AML-193 (cell line): ENCODE measurements at regions not wholly inside any gene's neighbourhood (a gene's known extent, or its start where the extent isn't known, plus 50 kb on each side); places are given as distances from the start of the nearest gene placed in this dataset.
"Not testable (repeated sequence)": the region's sequence is repeated elsewhere in the genome, so short reads cannot be mapped to it uniquely, and the experiment has no call there.

Experiments
- DNase-seq, 2 experiments: peaks; one replicate each; lab custom pipeline; 2025; lab: John Stamatoyannopoulos, UW

DNA sequence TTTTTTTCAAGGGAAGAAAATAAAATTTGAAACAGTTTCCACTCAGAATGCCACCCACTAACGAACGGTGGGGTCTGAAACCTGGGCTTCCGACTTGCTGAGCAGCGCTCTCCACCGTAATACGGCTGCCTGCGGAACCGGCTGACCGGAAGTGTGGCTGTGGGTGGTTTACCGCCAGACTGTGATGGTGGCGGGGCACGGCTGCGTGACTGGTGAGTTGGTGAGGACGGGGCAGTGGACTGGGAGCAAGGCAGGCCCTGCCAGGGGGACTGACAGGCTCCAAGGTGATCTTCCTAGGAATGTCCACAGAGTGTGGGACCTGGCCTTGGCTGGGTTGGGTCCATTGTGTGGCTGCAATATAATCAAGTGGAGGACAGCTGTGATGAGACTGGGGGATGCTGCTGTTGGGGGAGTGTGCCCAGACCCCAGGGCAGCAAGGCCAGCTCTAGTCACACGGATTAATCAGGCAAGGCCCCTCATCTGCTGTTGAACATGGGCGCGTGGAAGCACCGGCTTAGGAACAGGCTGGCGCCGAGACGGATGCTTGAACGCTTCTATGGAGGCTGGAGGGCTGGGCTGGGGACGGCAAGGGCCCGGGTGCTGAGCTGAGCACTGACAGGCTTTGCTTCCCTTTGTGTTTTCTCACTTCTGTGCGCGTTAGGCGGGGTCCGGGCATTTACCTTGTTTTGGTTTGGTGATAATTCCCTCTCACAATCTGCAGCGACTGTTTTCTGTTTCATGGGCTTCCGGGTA lies 357.7 kb upstream of the SPRED2 start:
- no peak for DNase-seq

DNA sequence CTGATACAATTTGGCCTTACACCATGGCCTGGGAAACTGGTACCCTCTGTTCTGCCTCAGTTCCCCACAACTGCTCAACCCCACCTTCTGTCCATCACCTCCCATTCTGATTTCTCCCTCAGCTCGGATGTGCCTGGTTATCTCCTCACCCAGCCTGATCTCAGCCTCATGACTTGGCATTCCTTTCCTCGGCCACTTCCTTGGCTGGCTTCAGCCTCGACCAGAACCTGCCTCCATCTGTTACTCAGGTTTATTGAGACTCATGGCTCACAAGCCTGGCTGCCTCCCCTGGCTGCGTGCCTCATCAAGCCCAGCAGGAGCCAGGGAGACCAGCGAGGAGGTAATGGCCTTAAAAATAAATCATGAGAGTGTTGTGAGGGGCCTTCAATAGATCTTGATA lies 356.2 kb upstream of the SPRED2 start:
- DNase-seq: no peak

DNA sequence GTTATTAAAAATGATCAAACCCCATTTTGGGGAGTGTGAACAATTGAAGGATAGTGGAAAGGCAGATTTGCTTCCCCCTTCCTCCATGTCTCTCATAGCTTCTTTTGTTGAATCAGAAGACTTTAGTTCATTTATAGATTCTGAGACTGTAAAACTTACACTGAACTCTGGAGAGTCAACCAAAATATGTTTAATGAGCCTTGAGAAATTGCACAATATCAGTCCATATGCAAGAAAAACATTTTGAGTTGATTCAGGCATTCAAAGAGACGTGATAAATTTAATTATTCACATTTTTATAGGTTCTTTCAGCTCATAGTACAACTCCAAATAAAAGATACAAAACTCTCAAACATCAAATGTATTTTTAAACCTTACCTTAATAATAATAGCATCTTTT lies 354.4 kb upstream of the SPRED2 start:
- DNase-seq: no peak

DNA sequence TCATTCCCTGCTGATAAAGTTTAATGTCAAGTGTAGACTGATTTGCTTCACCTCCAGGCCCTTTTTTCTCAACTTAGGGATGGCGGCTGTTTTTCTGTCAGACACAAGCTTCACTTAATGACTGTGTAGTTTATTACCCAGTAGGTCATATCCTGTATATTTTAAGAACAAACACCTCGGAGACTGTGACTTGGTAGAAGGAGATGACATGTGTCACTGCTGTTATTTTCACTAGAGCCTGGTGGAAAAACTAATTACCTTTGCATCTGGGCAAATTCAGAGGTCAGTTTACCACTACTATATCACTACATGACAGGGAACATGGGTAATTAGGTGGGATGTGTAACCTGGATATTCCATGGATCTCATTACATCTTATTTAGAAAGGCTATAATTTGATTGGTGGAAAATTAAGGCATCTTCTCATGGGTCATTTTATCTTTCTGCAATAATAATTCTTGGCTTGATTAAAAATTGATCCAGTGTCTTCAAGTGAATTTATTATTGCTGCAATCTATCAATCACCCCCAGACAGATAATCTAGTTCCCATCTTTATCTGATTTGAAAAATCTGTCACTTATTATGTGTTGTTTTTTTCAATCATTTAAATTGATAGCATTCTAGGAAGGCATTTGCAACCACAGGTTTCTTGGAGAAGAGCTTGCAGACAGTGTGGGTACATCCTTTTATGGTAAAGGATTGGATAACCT lies 353.8 kb upstream of the SPRED2 start:
- no peak for DNase-seq

DNA sequence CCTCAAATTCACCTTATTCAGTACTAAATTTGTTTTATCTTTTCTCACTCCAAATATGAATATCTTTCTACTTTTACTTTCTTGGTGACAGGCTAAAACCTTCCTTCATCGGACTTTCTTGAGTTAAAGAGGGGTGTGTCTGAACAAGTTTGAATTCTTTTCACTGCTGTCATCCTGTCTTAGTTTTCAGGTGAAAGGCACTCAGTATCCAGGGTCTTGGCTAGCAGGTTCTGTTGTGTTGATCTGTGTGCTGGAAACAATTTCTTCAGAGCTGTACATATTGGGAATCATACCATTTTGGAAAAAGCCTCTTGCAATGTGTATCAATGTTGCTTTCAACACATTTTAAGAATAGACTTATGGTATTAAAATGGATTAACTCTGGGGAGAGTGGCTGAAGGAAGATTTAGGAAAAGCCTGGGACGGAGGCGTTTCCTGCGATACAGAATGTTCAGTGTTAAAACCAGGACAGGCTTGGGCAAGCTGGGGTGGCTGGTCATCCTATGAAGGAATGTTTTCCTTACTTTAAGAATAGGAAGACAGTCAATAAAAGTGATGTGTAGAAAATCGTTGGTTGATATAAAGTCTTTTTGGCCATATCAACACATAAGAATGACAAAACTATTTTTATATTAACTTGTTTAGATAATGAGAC lies 350.7 kb upstream of the SPRED2 start:
- DNase-seq: no peak

DNA sequence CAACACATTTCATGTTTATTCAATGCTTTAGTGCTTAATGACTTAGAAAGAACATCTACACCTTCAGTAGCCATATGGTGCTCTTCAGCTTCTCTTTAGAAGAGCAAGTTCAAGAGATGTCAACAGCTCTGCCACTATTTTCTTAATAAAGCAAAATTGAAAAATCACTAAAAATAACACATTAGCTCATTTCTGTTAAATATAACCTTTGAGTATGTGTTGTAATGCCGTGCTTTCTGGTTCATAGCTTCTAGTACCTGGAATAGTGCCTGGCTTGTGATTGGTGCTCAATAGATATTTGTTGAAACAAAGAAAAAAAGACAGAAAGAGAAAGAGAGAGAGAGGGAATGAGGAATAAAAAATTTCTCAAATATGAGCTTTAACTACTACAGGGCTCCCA lies 349.8 kb upstream of the SPRED2 start:
- DNase-seq: no peak

DNA sequence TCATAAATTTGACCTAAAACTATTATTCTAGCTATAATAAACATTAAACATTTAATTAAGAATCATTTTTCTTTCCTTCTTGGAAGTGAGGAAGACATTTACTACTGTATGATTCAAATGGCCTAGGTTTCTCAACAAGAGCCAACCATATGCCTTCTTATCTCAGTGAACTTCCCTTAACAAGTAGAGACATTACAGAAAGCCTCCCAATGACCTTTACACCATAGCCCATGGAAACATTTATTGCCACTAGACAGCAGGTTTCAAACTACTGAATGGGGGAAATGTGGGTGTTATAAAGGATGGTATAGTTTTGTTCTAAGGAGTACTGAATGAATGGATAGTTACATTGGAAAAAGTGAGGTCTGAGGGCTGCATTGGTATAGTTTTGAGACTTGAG lies 349.4 kb upstream of the SPRED2 start:
- DNase-seq: no peak

DNA sequence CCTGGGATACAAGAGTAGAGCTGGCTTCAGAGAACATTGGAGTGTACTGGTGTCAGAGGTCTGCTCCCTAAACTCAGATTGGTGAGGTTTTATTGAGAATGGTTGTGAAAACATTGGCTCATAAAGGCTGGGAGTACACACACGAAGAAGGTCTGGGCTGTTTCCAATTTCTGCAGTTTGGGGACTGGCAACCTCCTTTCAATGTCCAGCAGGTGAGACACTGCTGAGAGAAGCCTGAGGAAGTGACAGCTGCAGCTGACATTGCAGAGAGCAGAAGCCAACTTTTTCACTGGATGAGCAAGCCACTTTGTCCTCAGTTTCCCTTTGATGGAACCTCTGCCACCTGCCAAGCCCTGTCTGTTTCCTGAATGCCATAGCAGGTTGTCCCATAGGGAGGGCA lies 346.6 kb upstream of the SPRED2 start:
- no peak for DNase-seq

DNA sequence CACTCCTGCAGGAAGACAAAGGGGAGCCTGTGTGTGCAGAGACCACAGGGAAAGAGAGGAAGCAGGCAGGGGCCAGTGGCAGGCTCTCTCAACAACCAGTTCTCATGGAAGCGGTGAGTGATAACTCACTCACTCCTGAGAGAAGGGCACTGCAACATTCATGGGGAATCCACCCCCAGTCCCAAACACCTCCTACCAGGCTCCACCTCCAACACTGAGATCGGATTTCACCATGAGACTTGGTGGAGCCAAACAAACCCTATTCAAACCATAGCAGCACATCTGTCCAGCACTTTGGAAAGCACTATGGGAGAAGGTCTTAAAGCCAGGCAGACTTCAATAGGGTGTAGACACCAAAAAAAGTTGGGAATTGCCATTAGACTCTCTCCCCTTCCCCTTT lies 345.7 kb upstream of the SPRED2 start:
- no peak for DNase-seq

DNA sequence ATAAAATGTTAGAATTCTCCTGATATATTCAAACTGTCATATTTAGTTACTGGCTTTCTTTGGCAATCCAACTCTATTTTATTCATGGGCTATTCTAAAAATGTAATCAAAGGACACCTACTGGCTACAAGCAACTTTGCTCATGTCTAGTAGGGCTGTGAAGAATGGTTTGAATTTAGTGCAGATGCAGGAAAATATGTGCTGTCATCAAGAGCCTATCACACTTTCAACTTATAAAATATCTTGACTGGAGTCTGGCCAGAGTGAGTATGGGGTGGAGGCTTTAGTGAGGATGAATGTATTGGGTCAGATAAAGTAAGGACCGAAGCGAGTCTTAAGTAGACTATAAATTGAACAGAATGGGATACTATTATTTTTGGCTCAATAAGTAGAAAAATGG lies 343.4 kb upstream of the SPRED2 start:
- no peak for DNase-seq

DNA sequence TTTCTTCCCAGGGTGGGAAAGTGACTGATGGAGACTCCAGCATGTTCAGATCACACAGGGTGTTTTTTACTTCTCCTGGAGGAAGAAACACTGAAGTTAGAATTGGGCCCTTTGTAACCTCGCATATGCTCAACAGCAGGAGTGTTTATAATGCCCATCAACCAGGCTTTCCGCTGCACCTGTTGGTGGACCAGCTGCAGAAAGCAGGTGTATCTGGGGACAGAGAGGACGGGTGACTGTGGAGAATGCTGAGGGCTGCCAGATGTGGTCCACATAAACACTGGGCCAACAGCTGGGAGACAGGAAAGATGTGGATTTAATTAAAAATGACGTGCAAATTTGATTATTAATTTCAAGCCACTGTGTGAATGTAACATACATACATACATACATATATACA lies 335.5 kb upstream of the SPRED2 start:
- no peak for DNase-seq

DNA sequence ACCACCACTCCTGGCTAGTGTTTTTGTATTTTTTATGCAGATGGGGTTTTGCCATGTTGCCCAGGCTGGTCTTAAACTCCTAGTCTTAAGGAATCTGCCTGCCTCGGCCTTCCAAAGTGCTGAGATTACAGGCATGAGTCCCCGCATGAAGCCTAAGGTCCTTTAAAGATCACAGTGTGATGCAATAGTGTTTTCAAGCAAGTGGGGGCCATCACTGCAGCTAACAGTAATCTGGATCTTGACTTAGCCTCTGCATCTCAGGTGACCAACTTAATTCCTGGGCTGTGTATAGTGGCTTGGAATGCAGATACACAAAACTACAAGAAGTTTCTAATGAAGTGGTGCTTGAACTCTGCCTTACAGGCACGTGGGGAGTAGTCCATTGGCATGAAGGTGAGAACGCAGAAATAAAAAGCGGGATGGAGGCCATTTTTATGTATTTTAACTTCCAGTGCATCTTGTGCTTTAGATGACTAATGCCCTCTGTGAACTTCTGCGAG lies 334.4 kb upstream of the SPRED2 start:
- no peak for DNase-seq

DNA sequence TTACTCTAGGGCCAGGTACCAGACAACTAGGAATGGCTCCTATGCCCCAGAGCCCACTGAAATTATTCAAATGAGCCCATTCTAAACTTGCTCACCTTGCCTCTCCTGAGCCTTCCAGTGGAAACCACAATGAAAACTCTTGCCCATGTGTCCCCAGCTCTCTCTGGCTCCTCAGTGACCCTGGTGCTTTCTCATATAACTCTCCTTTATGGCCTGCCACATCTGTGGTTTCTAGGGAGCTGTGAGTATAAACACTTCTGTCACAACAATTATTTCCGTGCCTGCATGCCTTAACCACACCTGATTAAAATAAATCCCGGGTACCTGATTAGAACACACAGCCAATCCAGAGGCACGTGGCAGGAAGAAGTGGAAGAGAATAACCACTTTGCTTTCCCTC lies 333.0 kb upstream of the SPRED2 start:
- no peak for DNase-seq

DNA sequence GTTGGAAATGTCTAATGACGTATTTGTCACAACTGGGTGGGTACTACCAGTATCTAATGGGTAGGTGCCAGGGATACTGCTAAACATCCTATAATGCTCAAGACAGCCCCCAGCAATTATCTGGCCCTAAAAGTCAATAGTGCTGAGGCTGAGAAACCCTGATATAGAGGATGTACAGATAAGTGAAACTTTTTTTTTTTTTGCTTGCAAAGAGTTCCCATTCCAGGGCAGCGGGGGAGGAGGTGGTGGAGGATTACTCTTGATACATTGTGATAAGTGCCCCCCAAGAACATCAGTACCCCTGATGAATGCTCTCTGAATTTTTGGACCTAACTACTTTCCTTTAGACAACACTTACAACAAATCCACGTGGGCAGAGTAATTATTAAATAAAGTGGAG lies 329.7 kb upstream of the SPRED2 start:
- DNase-seq: no peak

DNA sequence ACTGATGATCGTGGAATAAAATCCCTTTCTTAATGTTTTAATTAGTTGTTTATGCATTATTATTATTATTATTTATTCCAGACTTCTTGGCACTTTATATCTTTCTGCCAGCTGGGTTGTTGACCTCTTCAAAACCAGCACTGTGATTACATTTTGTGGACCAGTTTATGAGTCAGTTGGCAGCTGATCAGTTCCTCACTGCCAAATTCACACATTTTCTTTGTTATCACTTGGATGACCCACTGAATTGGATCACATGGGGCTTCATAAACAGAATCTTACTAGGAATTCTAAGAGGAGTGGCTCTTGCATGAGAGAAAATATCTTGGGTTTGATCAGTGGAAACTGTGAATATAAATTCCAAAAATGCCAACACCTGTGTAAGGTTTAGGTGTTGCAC lies 321.8 kb upstream of the SPRED2 start:
- no peak for DNase-seq

DNA sequence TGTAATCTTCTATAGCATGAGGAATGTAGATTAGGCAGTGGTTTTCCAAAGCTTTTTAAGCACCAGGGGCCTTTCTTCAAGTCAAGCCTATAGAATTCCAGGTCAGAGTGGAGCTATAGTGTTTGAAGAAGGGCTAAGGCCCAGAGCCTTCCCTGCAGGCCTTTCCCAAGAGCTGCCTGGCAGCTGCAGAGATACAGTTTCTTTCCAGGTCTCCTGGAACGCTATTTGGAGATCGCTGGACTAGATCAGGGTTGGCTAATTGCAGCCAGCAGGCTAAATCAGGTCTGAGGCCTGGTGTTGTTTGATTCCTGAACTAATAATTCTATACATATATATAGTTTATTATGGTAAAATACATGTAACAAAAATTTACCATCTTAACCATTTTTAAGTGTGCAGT lies 319.0 kb upstream of the SPRED2 start:
- no peak for DNase-seq

DNA sequence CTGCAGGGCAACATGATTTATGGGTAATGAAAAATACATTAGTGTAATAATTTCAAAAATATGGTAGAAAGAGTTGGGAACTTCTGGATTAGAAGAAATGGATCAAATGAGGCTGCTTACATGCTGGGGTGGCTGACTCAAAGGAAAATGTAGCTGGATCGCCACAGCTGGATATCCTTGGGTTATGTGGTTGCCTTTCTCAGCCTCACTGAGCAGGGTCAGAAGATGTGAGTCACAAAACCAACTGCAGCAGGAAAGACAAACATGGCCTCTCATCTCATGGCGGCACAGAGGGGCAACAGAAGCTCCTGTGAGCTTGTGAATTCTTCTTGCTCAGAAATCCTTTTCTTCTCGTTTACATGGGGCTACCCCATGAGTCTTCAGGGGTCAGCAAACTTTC lies 317.1 kb upstream of the SPRED2 start:
- DNase-seq: no peak

DNA sequence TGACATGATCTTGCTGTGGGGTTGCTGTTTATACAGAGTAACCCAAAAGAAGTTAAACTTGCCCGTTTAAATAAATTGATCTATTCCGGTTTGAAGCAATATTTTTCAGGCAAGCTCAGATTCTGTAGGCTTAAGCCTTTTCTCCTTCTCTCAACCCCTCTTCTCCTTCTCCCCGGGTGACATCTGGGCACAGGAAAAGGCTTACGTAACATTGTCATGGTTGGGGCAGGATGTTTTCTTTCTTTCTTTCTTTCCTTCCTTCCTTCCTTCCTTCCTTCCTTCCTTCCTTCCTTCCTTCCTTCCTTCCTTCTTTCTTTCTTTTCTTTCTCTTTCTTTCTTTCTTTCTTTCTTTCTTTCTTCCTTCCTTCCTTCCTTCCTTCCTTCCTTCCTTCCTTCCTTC lies 315.5 kb upstream of the SPRED2 start:
- not testable (repeated sequence) for DNase-seq

DNA sequence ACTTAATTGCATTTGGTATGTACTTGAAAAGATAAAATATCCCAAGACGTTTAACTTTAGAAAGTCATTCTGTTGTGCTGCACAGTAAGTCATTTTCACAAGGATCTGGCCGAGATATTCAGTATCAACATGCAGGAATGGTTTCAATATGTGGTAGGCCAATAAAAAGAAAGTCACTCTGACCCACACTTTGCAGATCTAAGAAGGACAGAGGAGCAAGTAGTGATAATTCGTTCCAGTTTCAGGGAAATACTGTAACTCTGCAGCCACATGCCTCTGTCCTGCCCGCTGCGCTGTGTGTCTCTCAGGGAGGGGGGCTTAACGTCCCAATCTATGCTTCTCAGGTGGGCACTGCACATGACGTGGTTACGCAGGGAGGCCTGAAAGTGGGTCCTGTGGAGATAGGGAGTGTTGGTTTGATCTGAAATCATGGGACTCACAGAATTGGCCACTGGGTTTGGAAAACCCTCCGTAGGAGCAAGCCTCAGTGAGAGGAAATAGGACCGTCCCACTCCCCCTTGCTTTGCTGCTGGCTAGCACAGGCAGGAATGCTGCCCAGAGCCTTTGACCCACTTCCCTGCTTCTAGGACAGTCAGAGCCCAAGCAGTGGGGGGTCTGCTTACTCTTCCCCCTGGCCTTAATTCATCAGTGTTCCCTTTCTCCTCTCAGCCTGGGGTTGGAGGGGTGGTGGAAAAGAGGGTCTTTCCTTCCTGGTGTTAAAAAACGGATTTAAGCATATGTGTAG lies 314.7 kb upstream of the SPRED2 start:
- DNase-seq: no peak

DNA sequence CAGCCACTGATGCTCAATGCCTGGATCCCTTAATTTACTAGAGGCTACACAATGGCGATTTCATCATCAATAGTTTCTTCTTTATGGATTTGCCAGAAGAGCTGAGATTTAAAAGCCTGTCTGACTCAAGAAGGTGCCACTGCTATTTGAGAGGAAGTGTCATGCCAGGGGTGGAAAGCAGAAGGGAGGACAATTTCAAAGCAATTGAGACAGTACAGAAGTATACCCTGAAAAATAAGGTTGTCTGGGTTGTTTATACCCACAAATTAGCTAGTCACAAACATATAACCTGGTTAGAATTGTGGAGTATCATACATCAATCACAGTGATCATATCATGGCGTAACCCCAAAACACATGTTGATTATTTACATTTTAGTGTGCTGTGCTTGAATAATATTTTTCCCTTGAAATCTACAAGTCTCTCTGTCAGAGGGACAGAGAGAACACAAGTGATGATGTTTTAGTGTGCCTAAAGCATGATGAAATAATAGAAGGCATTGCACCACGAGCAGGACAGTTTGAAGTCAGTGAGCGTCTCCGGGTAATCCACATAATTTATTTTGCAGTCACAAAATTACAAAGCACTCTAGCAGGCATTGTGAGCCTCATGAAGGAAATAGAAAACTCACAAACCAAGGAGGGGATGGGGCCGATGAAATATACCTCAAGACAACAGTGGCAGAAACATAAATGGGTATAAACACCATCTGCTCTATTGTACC lies 312.2 kb upstream of the SPRED2 start:
- DNase-seq: no peak

DNA sequence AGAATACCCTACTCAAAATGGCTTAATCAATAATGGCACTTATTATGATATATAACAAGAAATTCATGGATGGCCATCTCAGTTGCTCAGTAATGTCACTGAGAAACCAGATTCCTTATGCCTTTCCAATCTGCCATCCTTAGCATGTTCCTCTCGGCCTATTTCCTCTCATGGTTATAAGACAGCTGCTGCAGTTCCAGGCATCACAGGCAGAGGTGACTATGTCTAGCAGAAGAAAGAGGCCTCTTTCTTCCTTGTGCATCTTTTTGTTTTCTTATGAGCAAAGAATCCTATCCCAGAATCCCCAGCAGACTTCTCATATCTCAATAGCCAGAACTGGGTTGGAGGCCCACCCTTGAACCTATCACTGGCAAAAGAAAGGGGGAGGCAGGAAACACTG lies 310.6 kb upstream of the SPRED2 start:
- no peak for DNase-seq

DNA sequence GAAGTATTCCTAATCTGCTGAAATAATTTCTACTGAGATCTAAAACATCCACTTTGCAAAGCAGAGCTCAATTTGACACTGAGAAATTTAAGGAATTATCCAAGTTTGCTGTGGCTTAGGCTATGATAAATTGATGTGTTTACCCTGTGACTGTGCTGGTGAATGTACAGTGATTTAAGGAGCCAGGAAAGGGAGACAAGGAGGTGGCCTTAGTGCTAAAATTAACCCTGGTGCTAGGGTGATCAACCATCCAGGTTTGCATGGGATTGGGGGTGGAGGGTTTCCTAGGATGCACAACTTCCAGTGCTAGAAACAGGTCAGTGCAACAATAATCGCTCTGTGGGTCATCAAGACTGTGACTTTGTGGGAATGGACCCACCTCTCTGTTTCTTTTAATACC lies 307.5 kb upstream of the SPRED2 start:
- no peak for DNase-seq
